NCI-H146 treated with DMSO at 0.1 percent for 48 hours (cell line): ENCODE measurements at regions not wholly inside any gene's neighbourhood (a gene's known extent, or its start where the extent isn't known, plus 50 kb on each side); places are given as distances from the start of the nearest gene placed in this dataset.
"Not testable (repeated sequence)": the region's sequence is repeated elsewhere in the genome, so short reads cannot be mapped to it uniquely, and the experiment has no call there.

Experiments used
- DNase-seq: peaks from one replicate; lab custom pipeline; 2025; ENCODE audit not compliant: unreplicated experiment; lab: John Stamatoyannopoulos, UW

- no peak for DNase-seq
Measured at GRCh38 chr2:10223471-10223870, 79.2 kb upstream of the HPCAL1 start.

- no peak for DNase-seq
Measured at GRCh38 chr2:10223932-10224720, 78.6 kb upstream of the HPCAL1 start.

GRCh38 chr2:10224734-10225133 is 78.0 kb upstream of the HPCAL1 start:
- DNase-seq: no peak

GRCh38 chr2:10225291-10226037 is 77.2 kb upstream of the HPCAL1 start:
- no peak for DNase-seq

- no peak for DNase-seq
Measured at GRCh38 chr2:10226038-10226724, 76.5 kb upstream of the HPCAL1 start.

GRCh38 chr2:10228611-10229365 is 73.9 kb upstream of the HPCAL1 start:
- DNase-seq: peak; percentile 83

GRCh38 chr2:10229462-10230099 is 73.1 kb upstream of the HPCAL1 start:
- no peak for DNase-seq

- DNase-seq: no peak
Measured at GRCh38 chr2:10230499-10230898, 72.2 kb upstream of the HPCAL1 start.

GRCh38 chr2:10230921-10231320 is 71.8 kb upstream of the HPCAL1 start:
- not testable (repeated sequence) for DNase-seq

- no peak for DNase-seq
Measured at GRCh38 chr2:10231551-10232085, 71.1 kb upstream of the HPCAL1 start.

- no peak for DNase-seq
Measured at GRCh38 chr2:10232096-10232815, 70.4 kb upstream of the HPCAL1 start.

GRCh38 chr2:10233131-10234012 is 69.3 kb upstream of the HPCAL1 start:
- no peak for DNase-seq

GRCh38 chr2:10234013-10234306 is 68.7 kb upstream of the HPCAL1 start:
- DNase-seq: no peak

- no peak for DNase-seq
Measured at GRCh38 chr2:10234409-10235094, 68.2 kb upstream of the HPCAL1 start.

GRCh38 chr2:10235099-10235908 is 67.4 kb upstream of the HPCAL1 start:
- DNase-seq: no peak

GRCh38 chr2:10235909-10236550 is 66.7 kb upstream of the HPCAL1 start:
- no peak for DNase-seq
